NCI-H2029 (cell line): ENCODE measurements at regions not wholly inside any gene's neighbourhood (a gene's known extent, or its start where the extent isn't known, plus 50 kb on each side); places are given as distances from the start of the nearest gene placed in this dataset.

Experiments
- DNase-seq: peaks from one replicate; lab custom pipeline; 2025; lab: John Stamatoyannopoulos, UW

DNA sequence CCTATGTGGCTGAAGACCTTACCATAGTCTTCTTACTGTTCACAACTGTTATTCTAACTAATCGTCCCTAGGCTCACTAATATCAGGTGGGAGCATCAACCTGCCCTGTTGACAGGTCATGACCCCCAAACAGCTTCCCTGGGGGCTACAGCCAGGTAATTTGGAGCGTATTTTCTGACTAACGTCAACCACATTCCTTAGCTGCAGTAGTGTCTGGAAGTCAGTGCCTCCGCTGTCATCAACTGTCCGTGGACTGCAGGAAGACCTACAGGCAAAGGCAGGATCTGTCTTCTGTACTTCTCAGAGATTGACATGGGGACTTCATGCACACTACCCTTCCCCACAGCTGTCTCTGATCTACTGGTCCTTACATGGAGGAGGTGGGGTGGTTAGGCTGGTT is 456.9 kb downstream of the BCL11A start:
- DNase-seq = no peak

DNA sequence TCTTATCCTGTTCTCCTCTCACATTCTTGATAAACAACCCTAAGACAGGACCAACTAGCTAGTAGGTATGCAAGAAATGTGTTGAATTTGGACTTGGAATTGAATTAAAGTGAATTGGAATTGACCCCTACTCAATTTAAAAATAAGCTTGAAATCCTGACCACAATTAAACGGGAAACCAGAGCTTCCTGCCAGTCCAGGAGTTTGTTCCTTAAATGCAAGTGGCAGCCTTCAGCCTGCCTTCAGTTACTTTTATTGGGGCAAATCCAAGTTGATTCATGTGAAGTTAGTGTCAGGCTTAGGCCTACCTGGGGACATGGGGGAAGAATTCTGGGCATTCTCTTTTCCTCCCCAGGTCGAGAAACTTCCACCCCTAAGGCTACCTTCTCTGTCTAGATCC is 457.6 kb downstream of the BCL11A start:
- no peak for DNase-seq

DNA sequence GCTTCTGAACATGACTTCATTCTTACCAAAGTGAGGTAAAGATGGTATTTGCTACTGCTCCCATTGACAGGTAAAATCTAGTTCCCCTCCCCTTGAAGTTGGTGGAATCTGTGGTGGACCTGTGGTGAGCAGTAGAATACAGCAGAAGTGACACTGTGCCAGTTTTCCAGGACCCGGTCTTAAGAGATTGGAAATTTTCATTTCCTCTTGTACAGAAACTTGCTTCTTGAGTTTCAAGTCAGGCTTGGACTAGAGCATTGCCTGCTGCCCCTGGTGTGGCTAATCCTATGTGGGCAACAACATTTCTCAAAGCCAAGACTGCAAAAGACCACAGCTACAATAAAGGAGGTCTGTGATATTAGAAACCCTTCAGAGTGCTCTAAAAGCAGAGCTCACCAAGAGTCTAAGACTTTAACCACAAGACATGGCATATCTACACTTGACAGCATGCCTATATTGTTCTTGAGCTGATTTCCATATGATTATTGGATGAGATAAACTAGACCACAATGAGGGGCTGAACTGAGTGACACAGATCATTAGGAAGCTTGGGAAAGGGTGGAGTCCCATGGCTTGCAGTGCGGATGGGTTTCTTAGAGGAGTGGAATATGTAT is 458.1 kb downstream of the BCL11A start:
- no peak for DNase-seq

DNA sequence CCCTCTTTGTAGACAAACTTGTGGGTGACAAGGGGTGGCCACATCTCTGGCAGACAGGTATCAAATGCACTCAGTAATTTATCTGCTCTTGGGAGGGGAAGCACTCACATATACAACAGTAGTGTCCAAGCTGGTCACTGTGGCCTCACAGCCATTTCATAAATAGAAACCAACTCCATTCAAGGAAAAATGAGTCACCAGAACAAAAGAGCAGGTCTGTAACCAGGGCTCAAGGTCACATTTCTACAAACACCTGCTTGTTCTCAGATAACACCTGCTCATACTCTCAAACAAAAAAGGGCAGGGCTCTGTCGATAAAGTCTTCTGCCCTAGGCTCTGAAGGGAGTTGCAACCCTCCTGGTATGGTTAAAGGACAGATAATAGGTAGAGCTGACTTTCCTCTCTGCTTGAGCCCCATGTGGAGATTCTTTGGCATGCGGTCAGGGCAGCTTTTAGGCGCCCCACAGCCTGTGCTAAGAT is 459.0 kb downstream of the BCL11A start:
- DNase-seq = peak; percentile 75

DNA sequence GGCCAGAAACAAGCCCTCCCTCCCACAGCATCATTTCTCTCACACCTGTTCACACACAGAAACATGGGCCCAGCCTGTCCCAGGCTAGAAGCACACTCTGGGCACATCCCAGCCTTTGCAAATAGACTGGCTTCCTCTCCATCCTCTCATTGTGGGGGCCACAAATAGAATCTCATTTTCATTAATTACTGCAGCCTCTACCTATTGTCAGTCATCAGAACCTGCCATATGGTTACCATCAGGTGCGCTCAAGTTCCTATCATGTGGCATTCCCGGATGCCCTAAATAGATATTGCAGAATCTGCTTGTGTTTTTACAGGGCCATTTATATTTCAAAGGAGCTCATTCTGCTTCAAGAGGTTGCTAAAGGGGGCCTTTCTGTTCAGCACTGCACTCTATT is 460.7 kb downstream of the BCL11A start:
- no peak for DNase-seq

DNA sequence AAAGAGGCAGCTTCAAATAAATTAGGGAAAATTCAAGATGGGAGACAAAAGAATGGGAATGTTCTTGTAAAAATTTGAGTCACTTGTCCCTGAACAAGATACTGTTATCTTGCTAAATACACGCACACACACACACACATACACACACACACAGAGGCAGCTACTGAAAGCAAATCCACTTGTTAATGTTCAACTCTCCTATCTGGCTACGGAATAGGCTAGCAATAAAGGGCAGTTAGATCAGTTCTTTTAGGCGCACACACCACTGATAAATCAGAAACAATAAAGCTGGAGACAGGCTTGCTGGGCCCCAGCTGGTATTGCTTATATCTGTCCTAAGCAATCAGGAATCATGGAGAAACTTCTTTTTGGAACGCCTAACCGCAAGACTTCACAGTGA is 461.6 kb downstream of the BCL11A start:
- DNase-seq = no peak

DNA sequence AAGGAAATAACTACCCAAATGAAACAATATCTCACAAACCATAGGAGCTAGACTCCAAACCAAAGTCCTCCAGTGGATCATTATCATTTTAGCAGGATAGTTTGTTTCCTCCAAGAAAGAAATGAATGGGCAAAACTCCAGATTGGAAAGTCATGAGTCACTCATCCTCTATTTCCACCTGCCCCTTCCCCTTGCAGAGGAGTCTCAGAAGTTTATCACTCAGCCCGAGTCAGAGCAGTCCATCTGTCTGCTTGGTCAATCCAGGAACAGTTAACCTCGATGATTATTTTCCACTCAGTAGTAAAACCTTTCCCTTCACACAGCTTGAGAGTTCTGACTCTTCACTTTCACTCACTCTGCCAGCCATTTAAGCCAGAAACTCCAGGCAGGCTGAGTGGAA is 462.2 kb downstream of the BCL11A start:
- DNase-seq = no peak

DNA sequence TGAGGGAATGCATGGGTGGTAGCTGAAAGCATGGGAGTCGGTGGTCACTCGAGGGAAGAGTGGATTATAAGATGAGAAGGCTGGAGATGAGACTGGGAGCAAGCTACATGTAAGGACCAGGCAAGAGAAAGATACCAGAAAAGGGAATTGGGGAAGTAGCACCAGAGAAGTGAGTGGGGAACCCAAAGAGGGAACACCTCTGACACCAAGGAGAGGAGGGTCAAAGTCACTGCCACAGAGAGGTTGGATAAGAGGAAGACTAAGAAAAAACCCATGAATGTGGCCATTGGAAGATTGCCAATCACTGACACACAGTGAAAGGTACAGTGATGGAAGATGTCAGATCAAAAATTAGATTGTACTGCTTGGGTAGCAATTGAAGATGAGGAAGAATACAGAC is 473.9 kb downstream of the BCL11A start:
- no peak for DNase-seq

DNA sequence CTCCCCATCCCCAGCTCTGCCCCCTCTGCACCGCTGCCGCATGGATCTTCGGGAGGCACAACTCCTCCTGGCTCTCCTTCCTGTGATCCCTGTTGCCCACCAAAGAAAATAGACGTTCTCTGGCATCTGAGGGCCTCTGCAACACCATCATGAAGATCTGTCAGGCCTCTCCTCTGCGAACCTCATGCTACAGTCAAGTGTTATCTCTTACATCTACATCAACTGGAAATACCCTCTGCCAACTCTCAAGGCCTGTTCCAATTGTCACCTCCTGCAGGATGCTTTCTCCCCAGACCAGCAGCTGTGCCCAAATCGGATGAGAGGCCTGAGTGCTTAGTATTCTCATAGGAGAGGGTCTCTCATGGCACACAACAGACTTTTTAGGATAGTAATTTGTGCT is 478.4 kb downstream of the BCL11A start:
- no peak for DNase-seq

DNA sequence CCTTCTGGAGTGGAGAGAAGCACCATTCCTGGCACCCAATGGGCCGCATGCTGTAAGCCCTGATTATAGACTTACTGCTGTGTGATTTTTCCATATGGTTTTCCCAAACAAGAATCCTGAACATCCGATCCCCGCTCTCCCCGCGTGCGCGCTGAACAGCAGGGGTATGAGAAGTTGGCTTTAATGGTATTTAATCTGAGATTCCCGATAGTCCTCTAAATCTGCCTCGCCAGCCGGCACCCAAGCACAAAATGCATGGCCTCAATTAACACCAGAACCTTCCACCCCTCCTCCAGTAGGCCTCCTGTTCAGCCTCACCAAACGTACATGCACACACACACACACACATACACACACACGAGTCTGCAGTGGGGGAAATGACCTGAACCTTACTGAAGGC is 480.3 kb downstream of the BCL11A start:
- DNase-seq = no peak

DNA sequence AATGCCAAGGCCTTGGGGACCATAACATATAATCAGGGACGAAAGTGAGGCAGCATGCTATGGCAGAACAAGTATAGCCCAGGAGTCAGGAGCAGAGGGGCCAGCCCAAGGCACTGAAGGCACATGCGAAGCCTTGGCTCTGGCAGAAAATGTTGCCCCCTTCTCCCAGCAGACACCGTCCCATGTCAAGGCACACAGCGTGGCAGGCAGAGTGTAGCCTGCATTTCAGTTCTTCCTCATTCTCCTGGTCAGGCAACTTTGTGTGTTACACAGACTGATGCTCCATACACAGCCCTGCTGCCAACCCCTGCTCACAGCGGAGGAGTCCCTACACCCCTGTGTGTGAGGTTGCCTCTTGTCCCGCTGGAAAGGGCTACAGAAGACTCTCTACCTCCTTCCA is 480.8 kb downstream of the BCL11A start:
- DNase-seq = no peak

DNA sequence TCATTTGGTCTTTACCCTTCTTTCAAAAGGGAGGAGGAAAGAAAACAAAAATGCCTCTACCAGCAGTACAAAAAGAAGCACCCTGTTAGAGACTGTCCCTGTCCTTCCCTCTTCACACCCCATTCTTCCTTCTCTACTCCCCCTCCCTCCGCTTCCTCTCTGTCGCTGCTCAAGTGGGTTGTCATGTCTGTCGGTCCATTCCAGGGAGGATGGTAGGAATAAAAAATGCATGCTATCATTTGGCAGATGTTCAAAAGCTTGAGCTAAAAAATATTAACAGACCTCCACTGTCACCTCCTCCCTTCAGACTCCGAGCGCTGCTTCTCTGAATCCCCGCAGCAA is 482.0 kb downstream of the BCL11A start:
- no peak for DNase-seq

DNA sequence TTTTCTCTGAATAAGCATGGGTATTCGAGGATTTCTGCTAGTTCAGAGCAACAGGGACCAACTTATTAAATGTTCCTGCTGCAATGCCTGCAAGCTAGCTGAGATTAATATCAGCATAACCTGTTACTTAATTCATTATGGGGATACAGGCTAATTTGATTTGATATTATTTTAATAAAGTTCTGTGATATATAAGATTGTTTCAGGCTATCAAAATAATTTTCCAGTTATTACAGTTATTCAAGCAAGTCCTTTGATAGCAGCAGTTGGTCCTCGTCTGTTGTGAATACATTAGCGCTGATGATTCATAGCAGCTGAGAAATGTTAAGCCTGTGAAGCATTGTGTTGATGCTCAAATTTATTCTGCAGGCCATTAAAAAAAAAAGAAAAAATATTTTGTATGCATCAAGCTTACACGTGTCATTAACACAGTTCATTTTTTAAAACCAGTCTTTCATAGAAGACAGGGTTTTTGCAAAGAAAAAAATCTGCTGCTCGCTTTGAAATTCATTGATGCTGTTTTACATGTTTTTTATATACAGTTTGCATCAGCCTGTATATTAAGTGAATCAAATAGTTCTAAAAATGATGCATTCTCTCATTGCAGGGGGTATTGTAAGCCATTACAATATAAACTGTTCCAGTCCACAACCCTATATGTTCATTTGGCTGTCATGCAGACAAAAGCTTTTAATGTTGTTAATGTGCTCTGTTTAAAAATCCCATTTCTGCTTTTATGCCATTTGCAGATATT is 482.5 kb downstream of the BCL11A start:
- DNase-seq = no peak

DNA sequence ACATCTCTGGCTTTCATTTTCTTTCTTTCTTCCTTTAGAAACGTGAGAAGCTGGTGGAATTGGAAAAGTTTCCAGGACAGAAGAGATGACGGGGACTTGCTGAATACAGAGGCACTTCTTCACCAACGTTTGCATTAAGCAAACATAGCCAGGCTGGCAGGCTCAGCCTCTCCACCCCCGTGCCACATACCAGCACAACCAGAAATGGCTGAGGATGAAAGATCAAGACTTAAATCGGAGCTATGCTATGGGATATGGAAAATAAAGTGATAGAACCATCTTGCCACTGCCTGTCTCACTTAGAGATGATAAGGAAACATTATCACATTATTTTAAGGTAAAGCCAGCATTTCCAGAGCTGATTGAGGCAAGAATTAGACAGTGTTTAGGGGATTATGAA is 483.3 kb downstream of the BCL11A start:
- DNase-seq = no peak

DNA sequence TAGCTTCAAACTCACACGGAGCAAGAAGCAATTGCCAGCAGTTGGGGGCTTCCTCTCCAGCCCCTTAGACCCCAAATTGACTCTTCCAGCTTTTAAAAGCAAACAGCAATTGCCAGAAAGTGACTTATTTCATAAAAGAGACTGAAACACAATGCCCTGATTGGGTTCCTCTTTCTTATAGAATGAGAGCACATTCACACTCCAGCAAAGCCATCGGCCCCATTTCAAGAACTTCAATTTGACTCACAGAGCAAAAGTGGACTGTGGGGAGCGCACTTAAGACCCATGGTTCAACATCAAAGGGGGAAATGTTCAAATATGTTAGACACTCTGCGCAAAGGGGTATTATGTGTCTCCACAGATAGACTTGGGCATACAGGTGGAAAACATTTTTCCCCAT is 484.7 kb downstream of the BCL11A start:
- DNase-seq = no peak

DNA sequence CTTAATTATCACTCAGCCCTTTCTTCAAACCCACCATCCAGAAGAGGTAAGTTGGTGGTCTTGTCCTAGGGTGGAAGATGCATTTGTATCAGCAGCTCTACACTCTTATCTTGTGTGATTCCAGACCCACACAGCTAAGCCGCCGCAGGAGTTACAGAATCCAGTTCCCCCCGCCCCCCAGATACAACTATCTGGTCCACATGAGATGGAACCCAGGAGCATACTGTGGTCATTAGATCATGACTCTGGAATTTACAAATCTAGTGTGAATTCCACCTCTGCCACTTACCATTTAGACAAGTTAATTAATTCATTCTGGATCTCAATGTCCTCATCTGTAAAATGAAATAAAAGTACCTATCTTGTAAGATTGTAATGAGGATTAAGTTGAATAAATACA is 486.4 kb downstream of the BCL11A start:
- no peak for DNase-seq

DNA sequence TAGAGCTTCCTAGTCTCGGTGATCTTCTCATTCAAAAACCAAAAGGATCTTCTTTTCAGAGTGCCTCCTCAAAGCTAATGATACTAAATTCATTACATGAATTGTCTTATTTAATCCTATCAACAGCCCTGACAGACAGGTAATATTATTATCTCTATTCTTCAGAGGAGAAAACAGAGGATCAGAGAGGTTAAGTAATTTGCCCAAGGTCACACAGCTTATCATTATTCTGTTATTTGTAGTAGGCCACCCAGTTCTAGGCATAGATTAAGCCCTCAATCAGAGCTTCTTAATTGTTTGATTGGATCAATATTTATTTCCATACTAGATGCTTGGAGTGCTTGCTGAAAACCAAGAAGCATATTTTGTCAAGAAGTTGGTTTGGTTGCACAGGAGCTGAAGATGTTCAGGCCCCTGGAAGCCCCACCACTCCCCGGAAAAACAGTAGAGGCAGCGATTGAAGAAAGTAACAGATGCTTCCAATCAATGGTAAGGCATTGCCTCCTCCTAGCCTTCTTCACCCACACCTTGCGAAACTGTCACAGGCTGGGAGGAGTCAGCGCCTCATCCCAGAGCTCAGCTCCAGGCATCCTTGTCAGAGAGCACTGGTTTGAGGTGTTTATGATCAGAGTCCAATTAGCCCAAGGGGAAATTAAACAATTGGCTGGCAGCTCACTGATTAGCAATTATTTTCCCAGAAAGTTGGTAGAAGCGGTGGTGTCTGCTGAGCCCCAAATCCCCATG is 487.2 kb downstream of the BCL11A start:
- no peak for DNase-seq

DNA sequence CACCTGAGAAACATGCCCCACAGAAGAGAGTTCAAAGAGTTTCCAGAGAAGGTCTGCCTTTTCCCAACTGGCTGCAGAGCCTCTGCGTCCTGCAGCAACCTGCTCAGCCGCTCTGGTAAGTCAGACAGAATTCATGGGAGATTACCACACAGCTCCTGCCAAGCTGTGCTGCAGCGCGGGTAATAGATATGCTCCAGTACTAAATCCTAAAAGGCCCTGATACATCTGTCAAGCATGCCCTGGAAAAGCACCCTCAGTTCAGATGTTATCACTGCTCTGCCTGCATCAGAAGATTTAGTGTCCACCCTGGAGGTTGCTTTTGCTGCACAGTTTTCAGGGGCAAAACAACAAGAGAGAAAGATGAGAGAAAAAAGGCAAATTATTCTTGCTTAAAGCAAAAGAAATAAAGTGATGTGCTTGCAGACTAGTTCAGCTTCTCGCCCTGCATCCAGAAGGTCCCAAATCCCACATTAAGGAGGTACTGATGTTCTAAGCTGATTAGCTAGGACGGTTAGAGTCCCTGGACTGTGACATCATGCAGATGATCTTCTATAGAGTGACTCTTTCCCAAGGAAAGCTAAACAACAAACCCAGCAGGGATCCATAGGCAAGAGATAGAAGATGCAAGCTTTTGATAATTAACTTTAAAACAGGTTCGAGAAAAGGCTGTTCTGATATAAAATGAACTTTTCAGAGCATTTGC is 488.6 kb downstream of the BCL11A start:
- no peak for DNase-seq

DNA sequence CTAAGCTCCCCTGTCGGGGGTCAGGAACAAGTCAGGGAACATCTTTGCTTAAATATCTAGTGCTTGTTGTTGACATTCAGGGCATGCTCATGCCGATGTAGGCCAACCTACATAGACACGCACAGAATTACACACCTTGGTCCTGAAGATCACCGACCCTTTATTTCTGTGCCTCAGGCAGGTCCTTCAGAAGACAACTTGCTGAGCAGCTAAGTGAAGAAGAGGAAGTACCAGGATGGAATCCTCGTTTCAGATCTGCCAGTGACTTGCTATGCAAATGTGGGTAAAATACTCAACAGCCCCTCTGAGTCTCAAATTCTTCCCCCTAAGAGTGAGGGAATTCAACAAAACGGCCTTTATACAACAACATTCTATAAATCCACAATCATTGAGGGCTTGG is 494.7 kb downstream of the BCL11A start:
- no peak for DNase-seq

DNA sequence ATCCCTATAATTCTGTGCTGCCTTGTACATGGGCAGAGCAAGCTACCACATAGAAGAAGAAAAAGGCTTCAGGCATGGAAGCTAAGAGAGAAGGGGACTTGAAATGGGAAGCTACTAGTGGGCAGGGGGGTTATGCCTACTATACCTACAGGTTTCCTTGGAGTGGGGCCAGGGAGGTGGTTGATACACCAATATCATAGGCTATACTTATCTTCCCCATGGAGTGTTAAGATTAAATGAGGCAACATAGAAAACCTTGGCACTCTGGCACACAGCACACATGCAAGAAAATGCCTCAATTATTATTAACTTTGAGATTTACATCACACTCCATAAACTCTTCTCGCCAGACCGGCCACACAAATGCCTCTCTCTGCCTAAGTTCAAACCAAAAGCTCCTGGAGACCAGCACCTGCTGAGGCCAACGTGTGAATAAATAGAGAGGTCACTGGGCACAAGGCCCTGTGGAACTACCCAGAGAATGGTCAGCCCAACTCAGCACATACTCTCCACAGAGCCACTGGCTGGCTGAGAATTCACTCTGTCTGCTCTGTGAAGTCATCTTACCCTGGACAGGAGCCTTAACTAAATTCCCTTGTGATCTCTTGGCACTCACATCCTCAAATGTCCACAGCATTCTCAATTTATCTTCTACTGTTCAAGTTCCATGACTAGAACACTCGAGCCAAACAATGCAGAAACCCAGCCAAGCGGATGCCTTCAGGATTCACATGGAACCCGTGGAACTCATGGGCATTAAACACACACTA is 498.7 kb downstream of the BCL11A start:
- DNase-seq = no peak

DNA sequence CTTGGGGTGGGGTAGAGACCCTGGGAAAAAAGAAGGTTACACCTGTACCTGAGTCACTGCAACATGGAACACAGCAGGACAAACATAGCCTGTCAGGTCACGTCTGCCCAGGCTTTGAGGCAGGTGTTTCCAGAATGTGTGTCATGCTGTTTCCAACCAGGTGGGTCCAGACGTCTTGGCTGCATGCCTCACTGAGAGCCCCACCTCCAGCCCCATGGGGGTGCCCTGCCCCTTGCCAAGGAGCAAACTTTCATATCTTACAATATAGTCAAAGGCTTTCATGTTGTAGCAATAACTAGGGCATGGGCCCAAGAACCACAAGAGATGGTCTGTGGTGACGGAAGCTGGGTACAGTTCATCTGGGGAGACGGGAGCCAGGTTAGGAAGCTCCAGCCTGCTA is 499.7 kb downstream of the BCL11A start:
- DNase-seq = no peak

DNA sequence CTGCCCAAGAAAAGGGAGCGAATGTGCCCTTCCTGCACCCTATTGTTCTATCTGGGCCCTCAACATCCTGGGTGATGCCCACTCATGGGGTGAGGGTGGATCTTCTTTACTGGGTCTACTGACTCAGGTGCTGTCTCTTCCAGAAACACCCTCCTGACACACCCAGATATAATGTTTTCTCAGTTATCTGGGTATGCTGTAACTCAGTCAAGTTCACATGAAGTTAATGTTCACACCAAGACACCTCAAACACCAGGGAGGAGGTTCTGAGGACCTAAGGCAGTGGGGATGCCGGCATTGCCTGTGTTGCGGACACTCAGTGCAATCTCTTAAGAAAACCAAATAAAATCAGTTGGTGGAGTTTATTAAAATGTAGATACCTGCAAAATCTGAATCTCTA is 500.9 kb downstream of the BCL11A start:
- no peak for DNase-seq
